Coronary artery (tissue), 2 donors: ENCODE measurements at regions not wholly inside any gene's neighbourhood (a gene's known extent, or its start where the extent isn't known, plus 50 kb on each side); places are given as distances from the start of the nearest gene placed in this dataset.

Experiments
- DNase-seq: peaks from one replicate; pipeline ENCODE4 v3.0.0-alpha.2; 2017; ENCODE audit warnings: low spot score
- H3K27ac ChIP-seq, 2 donors: fragments of 200-600 bp; sonication (generic); one replicate each; pipeline ENCODE4 v1.5.1; 2016 to 2019
- H3K4me3 ChIP-seq: fragments of 200-600 bp; sonication (generic); 2 replicates; pipeline ENCODE4 v1.5.1; 2016; ENCODE audit warnings: mild to moderate bottlenecking, moderate library complexity
- TF ChIP-seq, protein P1 (sequence below): fragments of 200-600 bp; sonication (generic); IDR thresholded peaks from one replicate; pipeline ENCODE4 v1.5.1; 2019; ENCODE audit warnings: antibody characterized with exemption

DNA sequence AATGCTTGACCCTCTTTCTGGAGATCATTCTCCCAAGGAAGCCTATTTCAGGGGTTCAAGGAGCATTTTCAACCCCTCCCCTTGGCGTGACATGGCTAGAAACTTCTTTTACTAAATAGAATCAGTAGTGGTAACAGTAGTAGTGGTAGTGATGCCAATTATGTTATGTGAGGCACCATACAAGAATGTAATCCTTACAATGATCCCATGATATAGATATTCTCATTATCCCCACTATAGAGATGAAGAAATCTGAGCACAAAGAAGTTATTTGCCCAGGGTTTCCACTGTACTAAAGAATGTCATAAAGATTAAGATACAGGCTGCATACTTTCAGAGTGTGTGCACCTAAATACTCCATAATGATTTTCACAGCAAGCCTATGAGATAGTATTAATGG, 155.4 kb upstream of the CLINT1 start:
- Histone ChIP-seq H3K4me3 (no peak overlapping the region), H3K27ac (no peak overlapping the region)
- TF ChIP-seq, protein P1, sequence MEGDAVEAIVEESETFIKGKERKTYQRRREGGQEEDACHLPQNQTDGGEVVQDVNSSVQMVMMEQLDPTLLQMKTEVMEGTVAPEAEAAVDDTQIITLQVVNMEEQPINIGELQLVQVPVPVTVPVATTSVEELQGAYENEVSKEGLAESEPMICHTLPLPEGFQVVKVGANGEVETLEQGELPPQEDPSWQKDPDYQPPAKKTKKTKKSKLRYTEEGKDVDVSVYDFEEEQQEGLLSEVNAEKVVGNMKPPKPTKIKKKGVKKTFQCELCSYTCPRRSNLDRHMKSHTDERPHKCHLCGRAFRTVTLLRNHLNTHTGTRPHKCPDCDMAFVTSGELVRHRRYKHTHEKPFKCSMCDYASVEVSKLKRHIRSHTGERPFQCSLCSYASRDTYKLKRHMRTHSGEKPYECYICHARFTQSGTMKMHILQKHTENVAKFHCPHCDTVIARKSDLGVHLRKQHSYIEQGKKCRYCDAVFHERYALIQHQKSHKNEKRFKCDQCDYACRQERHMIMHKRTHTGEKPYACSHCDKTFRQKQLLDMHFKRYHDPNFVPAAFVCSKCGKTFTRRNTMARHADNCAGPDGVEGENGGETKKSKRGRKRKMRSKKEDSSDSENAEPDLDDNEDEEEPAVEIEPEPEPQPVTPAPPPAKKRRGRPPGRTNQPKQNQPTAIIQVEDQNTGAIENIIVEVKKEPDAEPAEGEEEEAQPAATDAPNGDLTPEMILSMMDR, result no peak
- DNase-seq, result no peak

GRCh38 chr5:158013939-158014338, 155.0 kb upstream of the CLINT1 start:
- H3K4me3 ChIP-seq, result no peak overlapping the region
- H3K27ac ChIP-seq, result no peak overlapping the region
- TF ChIP-seq, protein P1, result no peak
- DNase-seq, result no peak

DNA sequence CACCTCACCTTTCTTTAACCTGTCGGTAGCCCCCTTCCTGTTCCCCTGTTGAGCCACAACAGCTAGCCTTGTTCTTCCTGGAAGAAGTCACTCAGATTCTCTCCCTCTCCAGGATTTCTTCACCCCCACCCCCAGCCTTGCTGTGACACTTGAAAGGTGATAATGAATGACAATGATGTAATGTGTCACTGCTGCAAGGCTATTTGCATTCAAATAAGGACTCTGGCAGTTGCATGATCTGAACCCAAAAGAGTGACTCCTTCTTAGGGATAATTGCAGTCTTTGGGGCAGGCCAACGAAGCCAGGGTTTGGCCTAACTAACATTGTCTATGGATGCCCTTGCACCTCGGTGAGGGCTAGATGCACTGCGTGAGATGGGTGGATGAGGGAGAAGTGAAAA, 154.4 kb upstream of the CLINT1 start:
- TF ChIP-seq, protein P1, result no peak
- H3K27ac ChIP-seq, result no peak overlapping the region
- DNase-seq, result no peak

DNA sequence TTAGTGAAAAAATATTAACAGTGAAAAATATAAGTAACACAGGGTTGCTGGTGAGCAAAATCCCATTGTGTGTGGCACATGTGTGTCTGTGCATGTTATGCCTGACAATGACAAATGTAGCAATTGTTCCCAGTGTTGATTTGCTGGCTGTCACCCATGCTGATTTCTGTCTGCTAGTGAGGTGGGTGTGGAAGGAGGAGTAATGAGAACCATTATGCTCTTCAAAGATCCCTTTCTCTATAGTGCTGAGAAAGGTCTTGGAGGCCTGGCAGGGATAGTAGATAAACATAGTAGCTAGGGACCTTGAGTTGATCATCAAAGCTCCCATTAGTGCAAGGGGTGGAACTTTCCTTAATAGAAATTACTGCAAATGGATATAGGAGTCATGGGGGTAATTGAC, 152.5 kb upstream of the CLINT1 start:
- TF ChIP-seq, protein P1, result no peak
- no peak overlapping the region for H3K4me3 ChIP-seq
- DNase-seq, result no peak
- no peak overlapping the region for H3K27ac ChIP-seq

More for the DNA sequence above, 154.4 kb upstream of the CLINT1 start:
- no peak overlapping the region for H3K4me3 ChIP-seq

DNA sequence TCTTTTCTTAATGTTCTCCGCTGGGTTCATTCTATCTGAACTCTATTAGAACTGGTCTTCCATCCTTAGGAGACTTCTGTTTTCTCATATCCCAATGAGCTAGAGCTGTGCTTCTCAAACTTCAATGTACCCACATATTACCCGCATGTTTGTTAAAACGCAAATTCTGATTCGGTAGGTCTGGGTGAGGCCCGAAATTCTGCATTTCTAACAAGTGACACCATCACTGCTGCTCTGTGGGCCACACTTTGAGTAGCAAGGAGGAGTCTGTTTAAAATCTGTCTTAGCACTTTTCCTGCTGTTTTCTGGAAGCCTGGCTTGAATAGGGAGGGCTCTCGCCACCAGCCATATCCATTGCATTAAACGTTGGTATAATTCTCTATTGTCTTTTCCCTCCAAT, 151.9 kb upstream of the CLINT1 start:
- no peak for DNase-seq
- H3K4me3 ChIP-seq, result no peak overlapping the region
- TF ChIP-seq, protein P1, result no peak
- no peak overlapping the region for H3K27ac ChIP-seq

DNA sequence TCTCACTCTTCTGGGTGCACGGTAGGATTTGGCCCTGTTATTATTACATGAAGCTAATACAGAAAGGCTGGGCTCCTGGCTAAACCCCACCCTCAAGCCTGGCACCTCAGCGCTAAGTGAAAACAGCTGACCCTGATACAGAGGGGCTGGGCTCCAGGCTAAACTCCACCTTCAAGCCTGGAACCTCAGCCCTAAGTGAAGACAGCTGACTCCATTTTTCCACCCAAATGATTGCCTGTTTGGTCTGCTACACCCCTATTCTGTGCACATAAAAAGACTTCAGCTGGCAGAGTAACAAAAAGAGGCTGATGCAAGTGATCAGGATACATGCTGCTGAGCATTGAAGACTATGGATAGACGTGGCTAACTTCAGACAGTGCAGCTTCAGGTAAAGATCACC, 148.4 kb upstream of the CLINT1 start:
- Histone ChIP-seq H3K27ac (no peak overlapping the region), H3K4me3 (no peak overlapping the region)
- TF ChIP-seq, protein P1, result no peak
- DNase-seq, result no peak

DNA sequence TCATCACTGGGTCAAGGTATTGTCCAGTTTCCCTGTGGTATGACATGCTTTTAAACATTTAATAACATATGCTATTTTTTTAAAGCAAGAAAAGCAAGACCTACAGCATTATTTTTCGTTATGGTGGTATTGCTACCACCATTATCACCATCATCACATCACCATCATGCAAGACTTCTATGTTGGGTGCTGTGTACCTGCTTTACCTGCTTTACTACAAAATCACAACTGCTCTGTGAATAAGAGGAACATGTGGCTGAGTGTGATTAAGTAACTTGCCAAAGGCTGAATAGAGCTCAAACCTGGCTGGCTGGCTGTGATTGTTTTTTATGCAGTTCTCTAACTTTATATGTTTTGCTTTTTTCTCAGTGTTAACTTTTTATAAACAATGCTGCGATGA, 140.8 kb upstream of the CLINT1 start:
- no peak for DNase-seq
- H3K4me3 ChIP-seq, result no peak overlapping the region
- TF ChIP-seq, protein P1, result no peak
- no peak overlapping the region for H3K27ac ChIP-seq
